D721Med (cell line): ENCODE measurements at regions not wholly inside any gene's neighbourhood (a gene's known extent, or its start where the extent isn't known, plus 50 kb on each side); places are given as distances from the start of the nearest gene placed in this dataset.
A peak's percentile ranks its signal among the peaks of the same experiment; 100 is the strongest.
"Not testable (repeated sequence)": the region's sequence is repeated elsewhere in the genome, so short reads cannot be mapped to it uniquely, and the experiment has no call there.

Experiments used
- DNase-seq: peaks from one replicate; pipeline ENCODE4 v3.0.0; 2011; ENCODE audit warnings: low spot score; ENCODE audit not compliant: insufficient read length
- FAIRE-seq: peaks from 2 replicates; lab custom pipeline; 2011; peaks lifted over from hg19 to GRCh38; lab: Jason Lieb, UNC
- CTCF ChIP-seq: IDR thresholded peaks from 2 replicates; pipeline ENCODE4 v1.5.1; 2012; ENCODE audit warnings: mild to moderate bottlenecking, control low read depth; ENCODE audit not compliant: insufficient read depth; ENCODE audit errors: missing control alignments

- FAIRE-seq (no peak), DNase-seq (no peak)
- no peak for TF ChIP-seq CTCF
Observed at GRCh38 chr14:23725528-23725927, 89.4 kb downstream of the DHRS2 start.

- no peak for FAIRE-seq
- no peak for DNase-seq
- TF ChIP-seq CTCF = no peak
Observed at GRCh38 chr14:23725980-23726710, 90.0 kb downstream of the DHRS2 start.

GRCh38 chr14:23727566-23728335 is 91.6 kb downstream of the DHRS2 start:
- FAIRE-seq (no peak), DNase-seq (peak; percentile 50)
- TF ChIP-seq CTCF = peak; percentile 6

- FAIRE-seq (no peak), DNase-seq (no peak)
- TF ChIP-seq CTCF = no peak
Observed at GRCh38 chr14:23728791-23729190, 92.6 kb downstream of the DHRS2 start.

GRCh38 chr14:23729720-23730387 is 93.7 kb downstream of the DHRS2 start:
- DNase-seq = no peak
- TF ChIP-seq CTCF = no peak
- FAIRE-seq = no peak

GRCh38 chr14:23735394-23735793 is 99.2 kb downstream of the DHRS2 start:
- DNase-seq (no peak), FAIRE-seq (no peak)
- no peak for TF ChIP-seq CTCF

- FAIRE-seq, DNase-seq: not testable (repeated sequence)
Observed at GRCh38 chr14:23744368-23744767, 108.2 kb downstream of the DHRS2 start.
